GM12878 (cell line): ENCODE measurements at regions not wholly inside any gene's neighbourhood (a gene's known extent, or its start where the extent isn't known, plus 50 kb on each side); places are given as distances from the start of the nearest gene placed in this dataset.

Source experiments
- ATAC-seq: fragments of 200-7000 bp; cut with Tn5 transposase; 3 replicates; pipeline ENCODE4 v1.9.1; 2020; ENCODE audit warnings: mild to moderate bottlenecking, moderate library complexity
- BruUV-seq: library from RNA; stranded (reverse); fragments of 400-500 nt; replicated peaks from 2 replicates; lab custom pipeline; 2021; lab: Mats Ljungman, UMichigan
- CTCF ChIA-PET: fragments of 300-600 bp; sonication (Branson Sonifier 250); formaldehyde crosslinking; extraction: SDS; loops from one replicate; lab custom pipeline; 2021; ENCODE audit warnings: inconsistent platforms; lab: Yijun Ruan, JAX
- POLR2A ChIA-PET: fragments of 350-600 bp; formaldehyde crosslinking; extraction: SDS; loops from one replicate; lab custom pipeline; 2021; ENCODE audit warnings: inconsistent platforms; lab: Charles Lee
- RAD21 ChIA-PET: fragments of 300-600 bp; sonication (Branson Sonifier 250); formaldehyde crosslinking; loops from one replicate; lab custom pipeline; 2023; ENCODE audit warnings: antibody characterized with exemption; ENCODE audit not compliant: unreplicated experiment; lab: Charles Lee
- SMC1A ChIA-PET: fragments of 300-600 bp; sonication (Branson Sonifier 250); formaldehyde crosslinking; loops from one replicate; lab custom pipeline; 2023; ENCODE audit not compliant: unreplicated experiment, uncharacterized antibody; lab: Charles Lee
- DNase-seq: peaks from one replicate; pipeline ENCODE4 v3.0.0-alpha.2; 2011; ENCODE audit warnings: low read depth, low spot score
- FAIRE-seq: peaks from 3 replicates; lab custom pipeline; 2011; peaks lifted over from hg19 to GRCh38; lab: Jason Lieb, UNC
- H2AFZ ChIP-seq: 2 replicates; pipeline ENCODE4 v1.6.0; 2011; ENCODE audit warnings: low read depth, low read length, control low read depth; ENCODE audit not compliant: control insufficient read depth
- H3K27ac ChIP-seq: 2 replicates; pipeline ENCODE4 v1.5.1; 2011; ENCODE audit warnings: control low read depth; ENCODE audit not compliant: control insufficient read depth, insufficient read depth
- H3K27me3 ChIP-seq, 2 experiments: replicated peaks in 1 of 2; 2 replicates each; pipeline versions ENCODE4 v1.6.0 to v1.6.1; 2011; ENCODE audit warnings: low read length in 1 of 2; ENCODE audit not compliant: control insufficient read depth in 2 of 2, insufficient read depth in 2 of 2
- H3K36me3 ChIP-seq, 2 experiments: 2 replicates each; pipeline ENCODE4 v1.5.1; 2011; ENCODE audit warnings: low read length in 1 of 2; ENCODE audit not compliant: control insufficient read depth in 2 of 2, insufficient read depth in 2 of 2
- H3K4me1 ChIP-seq: 2 replicates; pipeline ENCODE4 v1.6.1; 2011; ENCODE audit warnings: mild to moderate bottlenecking, low read length, moderate library complexity, mixed read lengths; ENCODE audit not compliant: control insufficient read depth, insufficient read depth
- H3K4me2 ChIP-seq: 2 replicates; pipeline ENCODE4 v1.6.0; 2011; ENCODE audit warnings: control low read depth; ENCODE audit not compliant: control insufficient read depth, insufficient read depth
- H3K4me3 ChIP-seq: fragments of 200-600 bp; sonication (generic); 2 replicates; pipeline ENCODE4 v1.5.1; 2016
- H3K79me2 ChIP-seq: 2 replicates; pipeline ENCODE4 v1.6.0; 2011; ENCODE audit warnings: low read length; ENCODE audit not compliant: control insufficient read depth, insufficient read depth
- H3K9ac ChIP-seq: 2 replicates; pipeline ENCODE4 v1.8.0; 2011; ENCODE audit warnings: low read length, control low read depth, mixed read lengths; ENCODE audit not compliant: control insufficient read depth, insufficient read depth
- H3K9me3 ChIP-seq: replicated peaks from 3 replicates; pipeline ENCODE4 v1.5.1; 2011; ENCODE audit warnings: mild to moderate bottlenecking, low read length; ENCODE audit not compliant: control insufficient read depth, insufficient read depth
- H4K20me1 ChIP-seq: 2 replicates; pipeline ENCODE4 v1.6.0; 2011; ENCODE audit not compliant: control insufficient read depth, insufficient read depth
- ASH2L ChIP-seq: fragments of 300-600, 200-600 bp; sonication (generic); IDR thresholded peaks from 2 replicates; pipeline ENCODE4 v1.6.1; 2017; ENCODE audit warnings: low read depth, mild to moderate bottlenecking, borderline replicate concordance
- ATF3 ChIP-seq: IDR thresholded peaks from 2 replicates; pipeline ENCODE4 v1.6.1; 2011; ENCODE audit warnings: low read depth, mild to moderate bottlenecking, low read length, moderate library complexity, borderline replicate concordance; ENCODE audit errors: extremely low read depth
- ATF7 ChIP-seq: fragments of 450-650 bp; IDR thresholded peaks from 2 replicates; pipeline ENCODE4 v1.6.1; 2016; ENCODE audit warnings: low read depth, mild to moderate bottlenecking
- BCLAF1 ChIP-seq: fragments of 450-650 bp; IDR thresholded peaks from 2 replicates; pipeline ENCODE4 v1.6.1; 2017; ENCODE audit warnings: antibody characterized with exemption, mild to moderate bottlenecking, moderate library complexity
- CHD2 ChIP-seq: IDR thresholded peaks from 2 replicates; pipeline ENCODE4 v1.6.1; 2011; ENCODE audit warnings: low read depth, low read length, improper control_type of control experiment, borderline replicate concordance
- FOS ChIP-seq: IDR thresholded peaks from 3 replicates; pipeline ENCODE4 v1.6.1; 2011; ENCODE audit warnings: borderline replicate concordance; ENCODE audit not compliant: insufficient read length; ENCODE audit errors: extremely low read depth
- LARP7 ChIP-seq: fragments of 450-650 bp; IDR thresholded peaks from 2 replicates; pipeline ENCODE4 v1.6.1; 2017; ENCODE audit warnings: mild to moderate bottlenecking
- NR2F1 ChIP-seq: fragments of 450-650 bp; conservative IDR thresholded peaks from 2 replicates; pipeline ENCODE4 v1.6.1; 2017; ENCODE audit warnings: mild to moderate bottlenecking
- ZNF384 ChIP-seq: IDR thresholded peaks from 2 replicates; pipeline ENCODE4 v1.6.1; 2012; ENCODE audit warnings: low read depth, mild to moderate bottlenecking, low read length, improper control_type of control experiment, borderline replicate concordance
- WGBS: methylation state at CpG from one replicate; pipeline ENCODE4 v1.1.6; 2016; ENCODE audit warnings: low lambda C conversion rate; ENCODE audit not compliant: insufficient replicate concordance, insufficient coverage; ENCODE audit errors: missing lambda C conversion rate; 5-methylcytosine and 5-hydroxymethylcytosine counted together
- in situ Hi-C: fragments of 300-500 bp; cut with MboI; formaldehyde crosslinking; loops from 9 replicates; pipeline ENCODE4 v1.14.3; 2018; ENCODE audit warnings: mixed read lengths
- intact Hi-C: fragments of 100-400 bp; cut with micrococcal nuclease; formaldehyde crosslinking; loops from one replicate; pipeline ENCODE4 v1.14.2; 2022; ENCODE audit not compliant: unreplicated experiment
- TF ChIP-seq, protein P1 (sequence below): fragments of 450-650 bp; IDR thresholded peaks from 2 replicates; pipeline ENCODE4 v1.6.1; 2017; ENCODE audit warnings: mild to moderate bottlenecking

DNA sequence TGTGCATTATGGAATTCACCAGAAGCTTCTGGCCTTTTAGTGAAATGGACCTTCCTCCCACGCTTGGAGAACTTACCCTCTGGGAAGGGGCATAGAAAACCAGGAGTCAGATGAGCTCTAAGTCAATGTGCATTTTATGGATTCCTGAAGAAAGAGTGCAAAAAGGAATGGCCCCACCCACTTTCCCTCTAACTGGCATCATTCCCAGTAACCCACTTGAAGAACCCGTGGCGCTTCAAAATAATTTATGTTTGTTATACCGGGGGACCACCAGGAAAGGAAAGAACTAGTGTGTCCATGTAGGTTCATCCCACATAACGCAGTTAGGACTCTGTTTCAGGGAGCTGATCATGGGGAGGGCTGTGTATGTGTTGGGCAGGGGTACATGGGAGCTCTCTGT lies 1153.4 kb downstream of the TMEM121 start:
- Histone ChIP-seq H3K4me2 (no peak overlapping the region), H3K27ac (no peak overlapping the region), H4K20me1 (no peaks in the 10 kb centered on the region), H3K36me3 (no peaks in the 10 kb centered on the region), H3K4me1 (no peaks in the 10 kb centered on the region), H3K4me3 (no peak overlapping the region), H3K9ac (no peak overlapping the region), H3K9me3 (no peaks in the 10 kb centered on the region), H3K27me3 (no peaks in the 10 kb centered on the region; a peak in 2 of 4 replicates)
- ChIA-PET POLR2A (no interaction called here), CTCF (interaction anchor here (0.7 to 1.9 kb wide), 7 partner anchors 9 to 194 kb away, joined by 3 to 13 read pairs (median 4); no protein-coding TSS in a partner anchor)
- in situ Hi-C loops: no loop called here
- no peak for FAIRE-seq
- TF ChIP-seq CHD2 (no peak), LARP7 (no peak), BCLAF1 (no peak), NR2F1 (no peak), ASH2L (no peak), ATF3 (no peak), FOS (no peak), ZNF384 (no peak), ATF7 (no peak)
- TF ChIP-seq, protein P1, sequence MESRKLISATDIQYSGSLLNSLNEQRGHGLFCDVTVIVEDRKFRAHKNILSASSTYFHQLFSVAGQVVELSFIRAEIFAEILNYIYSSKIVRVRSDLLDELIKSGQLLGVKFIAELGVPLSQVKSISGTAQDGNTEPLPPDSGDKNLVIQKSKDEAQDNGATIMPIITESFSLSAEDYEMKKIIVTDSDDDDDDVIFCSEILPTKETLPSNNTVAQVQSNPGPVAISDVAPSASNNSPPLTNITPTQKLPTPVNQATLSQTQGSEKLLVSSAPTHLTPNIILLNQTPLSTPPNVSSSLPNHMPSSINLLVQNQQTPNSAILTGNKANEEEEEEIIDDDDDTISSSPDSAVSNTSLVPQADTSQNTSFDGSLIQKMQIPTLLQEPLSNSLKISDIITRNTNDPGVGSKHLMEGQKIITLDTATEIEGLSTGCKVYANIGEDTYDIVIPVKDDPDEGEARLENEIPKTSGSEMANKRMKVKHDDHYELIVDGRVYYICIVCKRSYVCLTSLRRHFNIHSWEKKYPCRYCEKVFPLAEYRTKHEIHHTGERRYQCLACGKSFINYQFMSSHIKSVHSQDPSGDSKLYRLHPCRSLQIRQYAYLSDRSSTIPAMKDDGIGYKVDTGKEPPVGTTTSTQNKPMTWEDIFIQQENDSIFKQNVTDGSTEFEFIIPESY: no peak
- TF ChIP-seq, all 136 proteins: peak for 0
- no peak overlapping the region for H2AFZ ChIP-seq
- WGBS: 31% methylated on average over 5 of the region's 5 CpGs
- SMC1A ChIA-PET: no interaction called here
- RAD21 ChIA-PET: no interaction called here
- DNase-seq (no peak), ATAC-seq (no peak)
- no TSS peak for BruUV-seq
- no peaks in the 10 kb centered on the region for H3K79me2 ChIP-seq
- intact Hi-C loops: no loop called here
